ENCODE measurements at regions not wholly inside any gene's neighbourhood (a gene's known extent, or its start where the extent isn't known, plus 50 kb on each side); places are given as distances from the start of the nearest gene placed in this dataset.

DNA sequence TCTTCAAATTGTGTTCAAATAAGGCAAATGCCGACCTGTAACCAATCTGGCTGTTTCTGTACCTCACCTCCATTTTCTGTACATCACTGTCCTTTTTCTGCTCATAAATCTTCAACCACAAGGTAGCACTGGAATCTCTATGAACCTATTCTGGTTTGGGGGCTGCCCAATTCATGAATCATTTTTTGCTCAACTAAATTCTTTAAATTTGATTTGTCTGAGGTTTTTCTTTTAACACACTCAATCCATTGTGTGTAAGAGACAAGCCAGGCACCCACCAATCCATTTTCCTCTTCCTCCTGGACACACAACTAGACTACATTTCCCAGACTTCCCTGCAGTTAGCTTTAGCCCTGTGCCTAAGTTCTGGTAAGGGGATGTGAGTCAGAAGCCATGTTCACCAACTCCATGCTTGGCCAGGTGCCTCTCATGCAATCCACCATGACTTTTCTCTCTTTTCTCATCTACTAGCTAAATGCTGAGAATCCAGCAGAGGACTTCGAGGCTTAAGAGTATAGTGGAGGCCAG is 193.2 kb upstream of the KLF3 start:
- TF ChIP-seq POLR2AphosphoS5 (IDR thresholded peaks at IDR 0.05), result no peak
- no peak for TF ChIP-seq POLR2A (IDR thresholded peaks at IDR 0.05)
- TF ChIP-seq, protein P1, sequence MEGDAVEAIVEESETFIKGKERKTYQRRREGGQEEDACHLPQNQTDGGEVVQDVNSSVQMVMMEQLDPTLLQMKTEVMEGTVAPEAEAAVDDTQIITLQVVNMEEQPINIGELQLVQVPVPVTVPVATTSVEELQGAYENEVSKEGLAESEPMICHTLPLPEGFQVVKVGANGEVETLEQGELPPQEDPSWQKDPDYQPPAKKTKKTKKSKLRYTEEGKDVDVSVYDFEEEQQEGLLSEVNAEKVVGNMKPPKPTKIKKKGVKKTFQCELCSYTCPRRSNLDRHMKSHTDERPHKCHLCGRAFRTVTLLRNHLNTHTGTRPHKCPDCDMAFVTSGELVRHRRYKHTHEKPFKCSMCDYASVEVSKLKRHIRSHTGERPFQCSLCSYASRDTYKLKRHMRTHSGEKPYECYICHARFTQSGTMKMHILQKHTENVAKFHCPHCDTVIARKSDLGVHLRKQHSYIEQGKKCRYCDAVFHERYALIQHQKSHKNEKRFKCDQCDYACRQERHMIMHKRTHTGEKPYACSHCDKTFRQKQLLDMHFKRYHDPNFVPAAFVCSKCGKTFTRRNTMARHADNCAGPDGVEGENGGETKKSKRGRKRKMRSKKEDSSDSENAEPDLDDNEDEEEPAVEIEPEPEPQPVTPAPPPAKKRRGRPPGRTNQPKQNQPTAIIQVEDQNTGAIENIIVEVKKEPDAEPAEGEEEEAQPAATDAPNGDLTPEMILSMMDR (IDR thresholded peaks at IDR 0.05), result no peak

Measured in breast epithelium (tissue), 3 donors.